ENCODE measurements at regions not wholly inside any gene's neighbourhood (a gene's known extent, or its start where the extent isn't known, plus 50 kb on each side); places are given as distances from the start of the nearest gene placed in this dataset.
A peak's percentile ranks its signal among the peaks of the same experiment; 100 is the strongest.

GRCh38 chr3:8363200-8363599 lies 138.4 kb upstream of the LMCD1 start:
- Histone ChIP-seq H3K27me3 (replicated peaks) (no peaks in the 10 kb centered on the region), H3K27ac (no peak overlapping the region), H3K4me3 (ENCODE audit: low read depth, low read length) (no peak overlapping the region), H3K36me3 (replicated peaks) (no peaks in the 10 kb centered on the region)
- no peak for TF ChIP-seq CTCF (IDR thresholded peaks at IDR 0.05; ENCODE audit: low read depth, low read length, missing control alignments)
- no peak for DNase-seq
- in situ Hi-C loops (cut with HindIII; ENCODE audit: low pct_ligation_motif_present, low sequenced_read_pairs): no loop called here

GRCh38 chr3:8365541-8365940 lies 136.1 kb upstream of the LMCD1 start:
- Histone ChIP-seq H3K27ac (no peak overlapping the region), H3K27me3 (replicated peaks) (no peaks in the 10 kb centered on the region), H3K36me3 (replicated peaks) (no peaks in the 10 kb centered on the region), H3K4me3 (ENCODE audit: low read depth, low read length) (no peak overlapping the region)
- no peak for TF ChIP-seq CTCF (IDR thresholded peaks at IDR 0.05; ENCODE audit: low read depth, low read length, missing control alignments)
- DNase-seq: no peak
- in situ Hi-C loops (cut with HindIII; ENCODE audit: low pct_ligation_motif_present, low sequenced_read_pairs): no loop called here

- Histone ChIP-seq H3K36me3 (replicated peaks) (no peaks in the 10 kb centered on the region), H3K27me3 (replicated peaks) (no peaks in the 10 kb centered on the region), H3K4me3 (ENCODE audit: low read depth, low read length) (no peak overlapping the region), H3K27ac (no peak overlapping the region)
- in situ Hi-C loops (cut with HindIII; ENCODE audit: low pct_ligation_motif_present, low sequenced_read_pairs): no loop called here
- no peak for TF ChIP-seq CTCF (IDR thresholded peaks at IDR 0.05; ENCODE audit: low read depth, low read length, missing control alignments)
- no peak for DNase-seq
Measured at GRCh38 chr3:8366219-8366810, 135.3 kb upstream of the LMCD1 start.

GRCh38 chr3:8368598-8368997 lies 133.0 kb upstream of the LMCD1 start:
- Histone ChIP-seq H3K27me3 (replicated peaks) (no peaks in the 10 kb centered on the region), H3K27ac (no peak overlapping the region), H3K36me3 (replicated peaks) (no peaks in the 10 kb centered on the region), H3K4me3 (ENCODE audit: low read depth, low read length) (no peak overlapping the region)
- TF ChIP-seq CTCF (IDR thresholded peaks at IDR 0.05; ENCODE audit: low read depth, low read length, missing control alignments): no peak
- in situ Hi-C loops (cut with HindIII; ENCODE audit: low pct_ligation_motif_present, low sequenced_read_pairs): no loop called here
- DNase-seq: no peak

GRCh38 chr3:8369638-8370037 lies 132.0 kb upstream of the LMCD1 start:
- TF ChIP-seq CTCF (IDR thresholded peaks at IDR 0.05; ENCODE audit: low read depth, low read length, missing control alignments): no peak
- H3K27me3 ChIP-seq (replicated peaks): no peaks in the 10 kb centered on the region
- no peak overlapping the region for H3K4me3 ChIP-seq (ENCODE audit: low read depth, low read length)
- DNase-seq: no peak
- in situ Hi-C loops (cut with HindIII; ENCODE audit: low pct_ligation_motif_present, low sequenced_read_pairs): no loop called here
- H3K27ac ChIP-seq: no peak overlapping the region
- H3K36me3 ChIP-seq (replicated peaks): no peaks in the 10 kb centered on the region

- TF ChIP-seq CTCF (IDR thresholded peaks at IDR 0.05; ENCODE audit: low read depth, low read length, missing control alignments): no peak
- peak; percentile 94 for DNase-seq
- no peak overlapping the region for H3K4me3 ChIP-seq (ENCODE audit: low read depth, low read length)
- in situ Hi-C loops (cut with HindIII; ENCODE audit: low pct_ligation_motif_present, low sequenced_read_pairs): no loop called here
- no peak overlapping the region for H3K27ac ChIP-seq
- H3K36me3 ChIP-seq (replicated peaks): no peaks in the 10 kb centered on the region
- no peaks in the 10 kb centered on the region for H3K27me3 ChIP-seq (replicated peaks)
Measured at GRCh38 chr3:8371085-8371551, 130.5 kb upstream of the LMCD1 start.

Data from brain microvascular endothelial cell (primary cell).